HG02798 (cell line): ENCODE measurements at regions not wholly inside any gene's neighbourhood (a gene's known extent, or its start where the extent isn't known, plus 50 kb on each side); places are given as distances from the start of the nearest gene placed in this dataset.
A peak's percentile ranks its signal among the peaks of the same experiment; 100 is the strongest.
"Not testable (repeated sequence)": the region's sequence is repeated elsewhere in the genome, so short reads cannot be mapped to it uniquely, and the experiment has no call there.

Experiments used
- ATAC-seq: cut with Tn5 transposase; IDR thresholded peaks from one replicate; pipeline ENCODE4 v1.9.1; 2021; ENCODE audit warnings: mild to moderate bottlenecking; ENCODE audit not compliant: unreplicated experiment, poor library complexity

- no peak for ATAC-seq
These were observed 129.8 kb upstream of the SGCD start for GRCh38 chr5:156197042-156197635.

- no peak for ATAC-seq
These were observed 127.9 kb upstream of the SGCD start for GRCh38 chr5:156199045-156199444.

DNA sequence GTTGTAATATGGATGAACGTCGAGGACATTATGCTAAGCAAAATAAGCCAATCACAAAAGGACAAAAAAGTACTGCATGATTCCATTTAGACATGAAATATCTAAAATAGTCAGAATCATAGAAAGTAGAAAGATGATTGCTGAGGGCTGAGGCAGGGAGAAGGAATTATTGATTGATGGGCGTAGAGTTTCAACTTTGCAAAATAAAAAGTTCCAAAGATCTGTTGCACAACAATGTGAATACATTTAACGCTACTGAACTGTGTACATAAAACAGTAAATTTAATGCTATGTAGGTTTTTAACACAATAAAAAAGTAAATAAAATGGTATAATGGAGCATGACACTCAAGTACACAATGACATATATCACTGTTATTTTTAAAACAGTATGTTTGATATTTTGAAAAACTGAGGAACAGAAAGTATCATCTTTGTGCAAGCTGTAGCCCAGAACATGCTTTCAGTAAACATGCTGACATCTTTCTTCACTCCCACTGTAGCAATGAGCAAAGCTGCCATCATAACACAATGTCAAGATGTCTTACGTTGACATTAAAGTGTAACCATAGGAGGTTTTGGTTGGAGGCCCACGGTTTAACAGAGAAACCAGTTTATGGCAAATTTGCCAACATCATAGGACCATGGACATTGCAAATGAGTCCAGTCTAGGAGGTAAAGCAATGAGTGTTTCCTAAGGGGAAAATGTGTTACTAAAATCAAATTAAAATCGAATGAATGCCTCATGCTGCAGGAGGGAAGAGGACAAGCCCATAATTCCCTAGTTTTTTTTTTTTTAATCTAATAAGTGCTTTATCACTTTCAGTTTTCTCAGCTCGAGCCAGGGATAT, 125.8 kb upstream of the SGCD start:
- ATAC-seq, result no peak

DNA sequence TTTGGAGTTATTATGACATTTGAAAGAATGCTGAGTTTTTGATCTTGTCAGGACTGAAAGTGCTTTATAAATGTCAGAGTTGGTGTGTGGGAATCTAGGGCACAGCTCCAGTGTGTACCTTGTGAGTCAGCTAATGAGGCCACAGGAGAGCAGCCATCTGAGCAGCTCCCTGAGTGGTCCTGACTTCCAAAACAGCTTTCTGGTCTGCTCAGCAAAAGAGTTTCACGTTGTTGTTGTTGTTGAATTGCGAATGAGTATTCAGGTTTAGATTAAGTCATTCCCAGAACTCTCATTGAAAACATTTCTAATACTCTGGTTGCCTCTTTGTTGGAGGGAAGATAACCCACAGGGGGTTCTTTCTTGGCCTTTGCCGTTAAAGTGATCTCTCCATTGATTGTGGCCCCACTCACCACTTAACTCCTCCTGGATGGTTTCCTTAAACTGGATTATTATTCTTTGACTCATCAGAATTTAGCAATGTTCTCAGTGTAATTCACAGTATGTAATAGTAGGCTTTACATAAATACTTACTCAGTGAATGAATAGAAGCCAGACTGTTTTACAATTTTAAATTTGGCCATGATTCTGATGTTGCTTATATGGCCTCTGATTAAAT, 125.1 kb upstream of the SGCD start:
- no peak for ATAC-seq

- no peak for ATAC-seq
These were observed 118.7 kb upstream of the SGCD start for GRCh38 chr5:156208271-156208670.

DNA sequence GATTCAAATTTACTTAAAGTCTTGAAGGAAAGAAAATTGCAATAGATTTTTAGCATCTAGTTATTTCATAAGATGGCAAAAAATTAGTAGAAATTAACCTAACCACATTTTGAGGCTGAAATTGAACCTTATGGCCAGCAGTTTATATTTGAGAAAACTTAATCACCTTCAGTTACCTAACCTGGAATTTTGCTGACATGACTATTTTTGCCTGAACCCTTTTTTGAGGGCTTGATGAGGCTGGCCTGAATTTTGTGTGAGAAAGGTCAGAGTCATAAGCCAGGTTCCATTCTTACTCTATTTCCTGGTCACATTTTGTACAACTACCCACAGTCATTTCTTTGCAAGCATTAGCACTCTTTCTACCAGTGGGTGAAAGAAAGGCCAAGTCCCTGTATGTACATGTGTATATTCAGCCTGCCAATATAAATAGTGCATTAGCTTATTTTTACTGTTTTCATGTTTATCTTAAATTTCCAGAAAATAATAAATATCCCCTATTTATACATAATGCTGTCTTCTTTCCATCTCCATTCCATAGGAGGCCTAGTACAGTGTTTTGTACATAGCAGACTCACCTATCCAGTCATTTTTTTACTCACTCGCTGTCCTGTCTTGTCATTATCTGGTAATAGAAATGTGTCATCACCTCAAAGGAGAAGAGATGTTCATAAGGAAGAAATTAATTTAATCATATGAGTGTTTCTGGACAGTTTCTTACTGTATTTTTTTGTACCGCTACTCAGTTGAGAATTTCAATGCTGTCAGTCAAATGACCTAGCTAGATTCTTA, 108.4 kb upstream of the SGCD start:
- no peak for ATAC-seq

- ATAC-seq, result no peak
These were observed 107.4 kb upstream of the SGCD start for GRCh38 chr5:156219483-156220005.

- no peak for ATAC-seq
These were observed 105.1 kb upstream of the SGCD start for GRCh38 chr5:156221816-156222215.

DNA sequence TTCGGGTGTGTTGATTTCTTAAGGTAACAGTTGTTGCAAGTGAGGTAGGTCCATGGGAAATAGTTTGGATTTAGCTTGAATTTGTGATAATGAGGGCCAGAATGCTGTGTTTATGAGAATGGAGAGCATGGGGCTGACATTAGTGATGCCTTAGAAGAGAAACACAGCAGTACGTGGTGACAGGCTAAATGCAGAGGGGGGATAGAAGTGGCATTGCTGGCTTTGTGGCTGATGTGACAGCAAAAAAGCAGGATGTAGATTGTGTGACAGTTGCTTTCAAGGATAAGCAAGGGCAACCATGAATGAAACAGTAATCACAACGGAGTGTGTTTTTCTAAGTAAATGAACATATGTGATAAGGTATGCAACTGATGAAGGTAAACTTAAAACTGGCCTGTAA, 103.4 kb upstream of the SGCD start:
- ATAC-seq, result no peak

GRCh38 chr5:156226485-156226884, 100.5 kb upstream of the SGCD start:
- ATAC-seq, result not testable (repeated sequence)

DNA sequence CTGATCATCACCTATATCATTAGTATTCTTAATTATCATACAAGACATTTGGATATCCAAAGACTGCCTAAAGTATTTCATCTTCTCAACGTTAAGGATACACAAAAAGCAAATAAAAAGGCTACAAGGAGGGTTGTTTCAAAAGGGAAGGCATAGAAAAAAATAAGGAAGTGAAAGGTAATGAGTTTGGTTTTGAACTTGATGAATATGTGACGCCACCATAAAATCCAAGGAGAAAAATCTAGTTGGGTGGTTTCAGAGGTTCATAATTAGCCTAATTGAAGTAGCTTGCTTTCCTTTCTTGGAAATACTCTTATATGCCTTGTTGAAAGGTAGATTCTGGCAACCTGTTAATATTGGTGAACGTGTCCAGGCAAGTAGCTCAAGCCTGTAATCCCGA, 96.1 kb upstream of the SGCD start:
- no peak for ATAC-seq

GRCh38 chr5:156232251-156232869, 94.6 kb upstream of the SGCD start:
- no peak for ATAC-seq

DNA sequence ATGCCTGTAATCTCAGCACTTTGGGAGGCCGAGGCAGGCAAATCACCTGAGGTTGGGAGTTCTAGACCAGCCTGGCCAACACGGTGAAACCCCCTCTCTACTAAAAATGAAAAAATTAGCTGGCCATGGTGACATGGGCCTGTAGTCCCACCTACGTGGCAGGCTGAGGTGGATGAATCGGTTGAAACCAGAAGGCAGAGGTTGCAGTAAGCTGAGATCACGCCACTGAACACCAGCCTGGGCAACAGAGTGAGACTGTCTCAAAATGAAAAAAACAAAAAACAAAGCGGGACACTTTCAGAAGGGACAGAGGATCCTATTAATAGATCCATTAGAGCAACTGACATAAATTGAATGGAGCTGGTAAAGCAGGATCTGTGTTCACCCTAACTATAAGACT, 89.6 kb upstream of the SGCD start:
- ATAC-seq, result peak; percentile 41

DNA sequence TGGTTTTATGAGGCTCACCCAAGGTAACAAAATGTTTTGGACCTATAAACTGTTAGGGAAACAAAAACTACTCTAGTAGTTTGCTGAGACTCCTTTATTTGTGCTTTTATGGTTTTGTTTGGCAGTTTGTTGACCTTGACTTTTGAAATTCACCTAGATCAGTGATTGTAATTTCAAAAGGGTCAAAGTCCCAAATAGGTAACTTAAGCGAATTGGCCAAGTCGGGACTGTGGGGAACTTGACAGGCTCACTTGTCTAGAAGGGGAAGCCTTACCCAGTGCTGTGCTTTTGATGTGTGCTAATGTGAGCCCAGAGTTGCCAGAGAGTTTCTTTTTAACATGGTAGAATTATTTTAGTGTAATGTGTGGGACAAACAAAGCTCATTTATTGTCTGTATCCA, 87.2 kb upstream of the SGCD start:
- ATAC-seq, result no peak

- ATAC-seq, result no peak
These were observed 86.5 kb upstream of the SGCD start for GRCh38 chr5:156240414-156240813.

DNA sequence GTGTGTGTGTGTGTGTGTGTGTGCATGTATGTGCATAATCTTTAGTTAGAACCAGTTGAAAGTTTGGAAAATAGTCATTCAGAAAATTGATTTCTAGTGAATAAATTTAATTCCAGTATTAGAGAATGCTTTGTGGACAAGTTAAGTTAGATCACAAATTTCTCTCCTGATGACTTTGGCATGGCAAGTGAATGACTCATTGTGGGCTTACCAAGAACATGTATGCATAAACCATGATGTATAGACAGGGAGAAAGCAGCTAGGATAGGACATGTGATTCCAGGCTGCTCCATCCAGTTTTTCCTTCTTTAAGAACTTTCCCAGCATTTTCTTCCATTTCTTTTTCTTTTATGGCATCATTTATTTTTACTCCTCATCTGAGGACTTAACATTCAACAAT, 85.7 kb upstream of the SGCD start:
- ATAC-seq, result no peak

- ATAC-seq, result no peak
These were observed 81.1 kb upstream of the SGCD start for GRCh38 chr5:156245895-156246294.

GRCh38 chr5:156251076-156251475, 75.9 kb upstream of the SGCD start:
- no peak for ATAC-seq

- no peak for ATAC-seq
These were observed 73.8 kb upstream of the SGCD start for GRCh38 chr5:156253130-156253529.

GRCh38 chr5:156254196-156254595, 72.8 kb upstream of the SGCD start:
- ATAC-seq, result no peak
